ENCODE measurements at regions not wholly inside any gene's neighbourhood (a gene's known extent, or its start where the extent isn't known, plus 50 kb on each side); places are given as distances from the start of the nearest gene placed in this dataset.

DNA sequence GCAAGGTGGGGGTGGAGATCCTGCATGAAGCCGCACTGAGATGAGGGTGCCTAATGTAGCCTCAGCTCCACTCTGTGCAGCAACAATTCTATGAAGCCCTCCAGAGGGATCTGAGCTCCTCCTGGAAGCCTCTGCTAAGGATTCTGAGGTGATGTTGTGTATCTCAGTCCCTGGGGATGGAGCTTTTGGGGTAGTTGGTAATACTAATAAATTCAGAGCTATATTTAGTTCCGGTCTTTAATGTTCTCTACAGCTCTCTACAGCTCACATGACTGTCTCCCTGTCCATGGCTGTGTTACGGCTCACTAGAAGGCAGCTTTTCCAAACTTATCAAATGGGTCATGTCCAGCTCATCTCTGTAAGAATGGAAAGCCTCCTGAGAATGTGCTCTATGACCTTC is 93.4 kb downstream of the ISX start:
- FAIRE-seq: no peak
- BruUV-seq (replicated peaks): no TSS peak
- no peaks in the 10 kb centered on the region for H3K27me3 ChIP-seq (replicated peaks in 1 of 2; ENCODE audit: control insufficient read depth in 2 of 2, insufficient read depth in 2 of 2, low read length in 1 of 2)

More for the DNA sequence above, 93.4 kb downstream of the ISX start:
- Histone ChIP-seq H3K9me3 (replicated peaks; ENCODE audit: control insufficient read depth, insufficient read depth, low read length) (no peaks in the 10 kb centered on the region), H3K4me3 (no peak overlapping the region), H4K20me1 (ENCODE audit: control insufficient read depth, insufficient read depth) (no peaks in the 10 kb centered on the region), H3K27ac (ENCODE audit: control insufficient read depth, insufficient read depth) (no peak overlapping the region), H3K9ac (ENCODE audit: control insufficient read depth, insufficient read depth, low read length) (no peak overlapping the region), H3K4me2 (ENCODE audit: control insufficient read depth, insufficient read depth) (no peak overlapping the region), H2AFZ (ENCODE audit: control insufficient read depth, low read depth, low read length) (no peak overlapping the region), H3K4me1 (ENCODE audit: control insufficient read depth, insufficient read depth, low read length) (no peaks in the 10 kb centered on the region), H3K36me3 (ENCODE audit: control insufficient read depth in 2 of 2, insufficient read depth in 2 of 2, low read length in 1 of 2) (no peaks in the 10 kb centered on the region), H3K79me2 (ENCODE audit: control insufficient read depth, insufficient read depth, low read length) (no peaks in the 10 kb centered on the region)
- no peak for TF ChIP-seq SMC3 (IDR thresholded peaks at IDR 0.05; ENCODE audit: borderline replicate concordance, low read length)
- TF ChIP-seq, protein P1, sequence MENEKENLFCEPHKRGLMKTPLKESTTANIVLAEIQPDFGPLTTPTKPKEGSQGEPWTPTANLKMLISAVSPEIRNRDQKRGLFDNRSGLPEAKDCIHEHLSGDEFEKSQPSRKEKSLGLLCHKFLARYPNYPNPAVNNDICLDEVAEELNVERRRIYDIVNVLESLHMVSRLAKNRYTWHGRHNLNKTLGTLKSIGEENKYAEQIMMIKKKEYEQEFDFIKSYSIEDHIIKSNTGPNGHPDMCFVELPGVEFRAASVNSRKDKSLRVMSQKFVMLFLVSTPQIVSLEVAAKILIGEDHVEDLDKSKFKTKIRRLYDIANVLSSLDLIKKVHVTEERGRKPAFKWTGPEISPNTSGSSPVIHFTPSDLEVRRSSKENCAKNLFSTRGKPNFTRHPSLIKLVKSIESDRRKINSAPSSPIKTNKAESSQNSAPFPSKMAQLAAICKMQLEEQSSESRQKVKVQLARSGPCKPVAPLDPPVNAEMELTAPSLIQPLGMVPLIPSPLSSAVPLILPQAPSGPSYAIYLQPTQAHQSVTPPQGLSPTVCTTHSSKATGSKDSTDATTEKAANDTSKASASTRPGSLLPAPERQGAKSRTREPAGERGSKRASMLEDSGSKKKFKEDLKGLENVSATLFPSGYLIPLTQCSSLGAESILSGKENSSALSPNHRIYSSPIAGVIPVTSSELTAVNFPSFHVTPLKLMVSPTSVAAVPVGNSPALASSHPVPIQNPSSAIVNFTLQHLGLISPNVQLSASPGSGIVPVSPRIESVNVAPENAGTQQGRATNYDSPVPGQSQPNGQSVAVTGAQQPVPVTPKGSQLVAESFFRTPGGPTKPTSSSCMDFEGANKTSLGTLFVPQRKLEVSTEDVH (IDR thresholded peaks at IDR 0.05; ENCODE audit: low read depth, partially characterized antibody): no peak
- no peak for TF ChIP-seq ZZZ3 (IDR thresholded peaks at IDR 0.05; ENCODE audit: control insufficient read depth, insufficient read length, low read depth)
- no peak for TF ChIP-seq MTA2 (IDR thresholded peaks at IDR 0.05; ENCODE audit: low read depth)
- TF ChIP-seq SP1 (IDR thresholded peaks at IDR 0.05; ENCODE audit: low read depth, low read length): no peak
- no peak for TF ChIP-seq MEF2B (IDR thresholded peaks at IDR 0.05; ENCODE audit: partially characterized antibody, poor library complexity, severe bottlenecking)
- no peak for TF ChIP-seq RFX5 (IDR thresholded peaks at IDR 0.05; ENCODE audit: low read depth, low read length)
- TF ChIP-seq FOXM1 (IDR thresholded peaks at IDR 0.05; ENCODE audit: low read depth, low read length): no peak
- no peak for TF ChIP-seq TBL1XR1 (IDR thresholded peaks at IDR 0.05; ENCODE audit: low read depth, low read length)
- 45% methylated on average over 3 of the region's 3 CpGs for WGBS (ENCODE audit: insufficient coverage, insufficient replicate concordance, low lambda C conversion rate, missing lambda C conversion rate)
- CTCF ChIA-PET: interaction anchor here (1.1 to 10.2 kb wide), 3 partner anchors 9 to 115 kb away, joined by 3 to 132 read pairs (median 13); no protein-coding TSS in a partner anchor
- in situ Hi-C loops (cut with MboI) (loop anchor here (10.0 kb wide), 1 partner anchor 355 kb away; no protein-coding TSS in a partner anchor), intact Hi-C loops (cut with micrococcal nuclease; ENCODE audit: unreplicated experiment) (loop anchor here (5.0 to 10.0 kb wide), 2 partner anchors 1045 to 1237 kb away; partner anchors contain the start of gene LARGE1)
- SMC1A ChIA-PET (ENCODE audit: uncharacterized antibody, unreplicated experiment): interaction anchor here (0.6 to 2.0 kb wide), 5 partner anchors 9 to 1236 kb away, joined by 3 to 6 read pairs (median 4); no protein-coding TSS in a partner anchor
- POLR2A ChIA-PET: no interaction called here
- ATAC-seq: no peak
- RAD21 ChIA-PET (ENCODE audit: unreplicated experiment): interaction anchor here (1.8 kb wide), 1 partner anchor 9 kb away, joined by 7 read pairs; no protein-coding TSS in a partner anchor
- no peak for DNase-seq (ENCODE audit: low read depth, low spot score)
